ENCODE measurements at regions not wholly inside any gene's neighbourhood (a gene's known extent, or its start where the extent isn't known, plus 50 kb on each side); places are given as distances from the start of the nearest gene placed in this dataset.
A peak's percentile ranks its signal among the peaks of the same experiment; 100 is the strongest.
"Not testable (repeated sequence)": the region's sequence is repeated elsewhere in the genome, so short reads cannot be mapped to it uniquely, and the experiment has no call there.

DNA sequence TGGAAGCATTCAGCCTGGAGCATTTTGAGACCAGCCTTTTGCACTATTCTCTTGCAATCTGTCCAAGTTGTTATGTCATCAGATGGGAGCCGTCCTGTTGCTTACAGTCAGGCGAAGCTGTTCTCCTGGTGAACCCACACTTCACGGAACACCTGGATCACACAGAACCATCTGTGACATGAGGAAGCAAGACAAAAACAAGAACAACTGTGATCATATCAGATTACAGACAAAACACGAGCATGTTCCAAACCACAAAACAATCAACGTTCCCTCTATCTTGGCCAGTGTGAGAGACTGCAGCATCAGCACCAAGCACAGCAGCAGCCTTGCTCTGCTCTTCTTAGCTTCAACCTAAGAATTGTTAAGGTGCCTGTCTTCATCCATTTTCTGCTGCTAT lies 180.5 kb upstream of the SFSWAP start:
- DNase-seq, result no peak

DNA sequence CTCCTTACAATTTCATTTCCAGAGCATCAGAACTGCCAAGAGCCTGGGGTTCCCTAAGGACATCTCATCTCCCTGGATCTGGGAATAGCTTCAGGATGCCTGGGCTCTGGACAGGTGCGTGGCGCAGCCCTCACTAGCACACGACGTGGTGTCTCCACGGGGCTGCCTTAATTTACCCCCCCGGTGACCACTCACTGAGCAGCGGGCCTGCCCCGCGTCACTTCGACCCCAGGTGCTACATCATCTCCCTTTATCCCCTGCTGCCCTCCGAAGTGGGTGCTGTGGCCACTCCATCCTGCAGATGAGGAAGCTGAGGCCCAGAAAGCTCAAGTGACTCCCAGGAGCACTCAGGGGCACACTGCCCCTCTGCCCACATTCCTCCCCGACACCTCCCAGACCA lies 177.8 kb upstream of the SFSWAP start:
- no peak for DNase-seq

DNA sequence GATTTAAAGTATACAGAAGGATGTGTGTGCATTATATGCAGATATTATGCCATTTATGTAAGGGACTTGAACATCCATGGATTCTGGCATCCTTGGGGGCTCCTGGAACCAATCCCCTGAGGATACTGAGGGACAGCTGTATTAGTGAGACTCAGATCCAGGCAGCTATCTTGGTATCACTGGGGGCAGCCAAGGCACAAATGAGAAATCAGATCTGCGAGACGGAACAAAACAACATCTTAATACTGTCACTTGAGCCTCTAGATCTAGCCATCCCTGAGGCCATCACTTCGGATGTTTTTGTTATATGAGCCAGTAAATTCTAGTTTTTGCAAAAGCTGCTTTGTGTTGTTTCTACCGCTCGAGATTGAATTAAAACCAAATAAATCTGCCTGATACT lies 175.1 kb upstream of the SFSWAP start:
- DNase-seq, result no peak

DNA sequence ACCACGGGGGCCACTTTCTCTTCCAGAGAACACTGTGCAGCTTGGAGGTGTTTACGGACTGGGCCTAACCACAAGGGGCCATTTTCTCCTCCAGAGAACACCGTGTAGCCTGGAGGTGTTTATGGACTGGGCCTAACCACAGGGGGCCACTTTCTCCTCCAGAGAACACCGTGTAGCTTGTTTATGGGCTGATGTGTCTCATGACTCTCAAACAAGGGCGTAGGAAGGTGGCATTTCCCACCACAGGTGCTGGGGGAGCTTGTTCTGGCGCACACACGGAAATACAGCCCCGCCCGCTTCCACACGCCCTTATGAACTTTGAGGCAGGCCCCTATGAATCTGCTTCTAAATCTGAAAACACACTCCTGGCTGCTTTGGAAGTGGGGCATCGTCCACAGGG lies 174.6 kb upstream of the SFSWAP start:
- DNase-seq, result peak; percentile 55

DNA sequence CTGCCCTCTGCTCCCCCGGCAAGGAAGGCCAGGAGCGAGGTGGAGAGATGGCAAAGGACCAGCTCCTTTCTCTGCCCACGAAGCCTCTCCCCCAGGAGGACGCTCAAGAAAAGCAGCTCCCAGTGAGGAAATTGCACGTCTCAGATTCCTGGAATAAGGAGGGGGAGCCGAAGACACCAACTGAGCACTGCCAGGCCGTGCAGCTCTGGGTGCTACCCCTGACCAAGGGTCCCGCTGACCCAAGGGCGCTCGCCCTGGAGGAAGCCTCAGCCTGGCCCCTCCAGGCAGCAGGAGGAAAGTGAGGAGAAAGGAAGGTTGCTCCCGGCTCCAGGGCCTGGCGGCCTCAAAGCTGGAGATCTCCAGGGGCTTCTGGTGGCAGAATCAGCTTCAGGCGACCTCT lies 174.1 kb upstream of the SFSWAP start:
- no peak for DNase-seq

DNA sequence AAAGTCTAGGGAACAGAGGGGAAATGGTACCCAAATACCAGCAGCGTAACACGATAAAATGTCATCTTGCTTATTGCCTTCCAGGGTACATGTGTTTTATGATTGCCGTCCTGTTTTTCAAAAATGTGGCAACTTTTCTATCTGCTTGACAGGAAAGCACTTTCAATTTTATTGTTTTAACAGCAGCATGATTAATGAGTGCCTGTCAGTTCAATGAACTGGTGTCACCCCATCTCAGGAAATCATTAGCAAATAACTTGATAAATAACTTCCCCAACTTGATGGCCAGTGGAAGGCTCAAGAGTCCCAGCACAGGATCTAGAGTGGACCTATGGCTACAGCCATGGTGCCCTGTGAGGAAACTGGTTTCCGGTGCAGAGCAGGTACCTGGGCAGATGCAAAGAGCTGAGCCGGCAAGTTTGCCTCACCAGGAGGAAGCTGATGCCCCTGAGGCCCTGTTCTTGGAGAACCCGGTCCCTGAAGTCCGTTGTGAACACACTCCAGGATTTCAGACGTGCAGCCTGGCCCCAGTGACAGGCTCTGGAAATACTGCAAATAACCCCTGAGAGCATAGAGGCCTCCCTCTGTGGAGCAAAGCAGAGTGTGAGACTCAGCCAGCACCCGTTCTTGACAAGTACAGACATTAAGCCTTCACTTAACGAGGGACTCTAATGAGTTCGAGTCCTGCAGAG lies 173.5 kb upstream of the SFSWAP start:
- no peak for DNase-seq

DNA sequence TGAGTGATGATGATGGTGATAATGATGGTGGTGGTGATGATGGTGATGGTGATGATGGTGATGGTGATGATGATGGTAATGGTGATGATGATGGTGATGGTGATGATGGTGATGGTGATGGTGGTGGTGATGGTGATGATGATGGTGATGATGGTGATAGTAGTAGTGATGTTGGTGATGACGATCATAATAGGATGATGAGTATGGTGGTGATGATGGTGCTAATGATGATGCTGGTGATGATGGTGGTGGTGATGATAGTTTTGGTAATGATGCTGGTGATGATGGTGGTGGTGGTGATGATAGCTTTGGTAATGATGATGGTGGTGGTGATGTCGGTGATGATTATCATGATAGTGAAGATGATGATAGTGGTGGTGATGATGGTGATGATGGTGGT lies 171.5 kb upstream of the SFSWAP start:
- DNase-seq, result no peak

DNA sequence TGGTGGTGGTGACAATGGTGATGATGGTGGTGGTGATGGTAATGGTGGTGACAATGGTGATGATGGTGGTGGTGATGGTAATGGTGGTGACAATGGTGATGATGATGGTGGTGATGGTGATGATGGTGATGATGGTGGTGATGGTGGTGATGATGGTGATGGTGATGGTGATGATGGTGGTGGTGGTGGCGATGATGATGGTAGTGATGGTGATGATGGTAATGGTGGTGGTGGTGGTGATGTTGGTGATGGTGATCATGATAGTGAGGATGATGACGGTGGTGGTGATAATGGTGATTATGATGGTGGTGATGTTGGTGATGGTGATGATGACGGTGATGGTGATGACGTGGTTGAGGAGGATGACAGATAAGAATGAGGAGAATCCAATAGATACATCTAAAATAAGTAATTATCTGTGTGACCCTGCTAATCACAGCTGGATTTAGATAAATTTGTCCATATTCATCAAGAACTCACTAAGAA lies 170.7 kb upstream of the SFSWAP start:
- DNase-seq, result no peak

DNA sequence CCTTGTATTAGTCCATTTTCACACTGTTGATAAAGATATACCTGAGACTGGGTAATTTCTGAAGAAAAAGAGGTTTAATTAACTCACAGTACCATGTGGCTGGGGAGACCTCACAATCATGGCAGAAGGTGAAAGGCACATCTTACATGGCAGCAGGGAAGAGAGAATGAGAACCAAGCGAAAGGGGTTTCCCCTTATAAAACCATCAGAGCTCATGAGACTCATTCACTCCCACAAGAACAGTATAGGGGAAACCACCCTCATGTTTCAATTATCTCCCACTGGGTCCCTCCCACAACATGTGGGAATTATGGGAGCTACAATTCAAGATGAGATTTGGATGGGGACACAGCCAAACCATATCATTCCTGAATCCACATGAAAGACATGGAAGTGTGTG lies 169.4 kb upstream of the SFSWAP start:
- DNase-seq, result not testable (repeated sequence)

DNA sequence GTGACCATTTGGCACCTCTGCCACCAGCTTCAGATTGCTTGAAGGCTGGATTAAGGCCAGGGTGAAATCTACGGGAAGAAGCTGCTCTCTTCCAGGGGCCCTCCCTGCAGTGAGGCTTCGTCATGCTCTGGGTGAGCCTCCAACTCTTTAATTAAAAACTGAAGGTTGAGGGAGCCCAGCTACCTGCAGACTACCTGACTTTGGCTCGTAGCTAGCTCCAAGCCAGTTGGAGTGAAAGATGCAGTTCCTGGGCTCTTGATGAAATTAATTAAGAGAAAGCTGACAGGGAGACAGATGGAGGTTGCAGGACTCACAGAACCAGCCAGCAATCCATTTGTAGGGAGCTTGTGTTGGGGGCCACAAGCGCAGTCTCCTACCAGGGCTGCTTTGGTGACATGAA lies 168.5 kb upstream of the SFSWAP start:
- no peak for DNase-seq

DNA sequence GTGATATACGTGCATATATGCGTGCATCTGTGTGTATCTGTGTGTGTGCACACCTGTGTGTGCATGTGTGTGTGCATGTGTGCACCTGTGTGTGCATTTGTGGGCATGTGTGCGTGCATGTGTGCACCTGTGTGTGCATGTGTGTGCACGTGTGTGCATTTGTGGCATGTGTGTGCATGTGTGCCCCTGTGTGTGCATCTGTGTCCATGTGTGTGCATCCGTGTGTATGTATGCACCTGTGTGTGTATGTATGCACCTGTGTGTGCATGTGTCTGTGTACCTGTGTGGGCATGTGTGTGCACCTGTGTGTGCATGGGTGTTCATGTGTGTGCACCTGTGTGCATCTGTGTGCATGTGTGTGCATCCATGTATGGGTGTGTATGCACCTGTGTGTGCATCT lies 167.8 kb upstream of the SFSWAP start:
- no peak for DNase-seq

DNA sequence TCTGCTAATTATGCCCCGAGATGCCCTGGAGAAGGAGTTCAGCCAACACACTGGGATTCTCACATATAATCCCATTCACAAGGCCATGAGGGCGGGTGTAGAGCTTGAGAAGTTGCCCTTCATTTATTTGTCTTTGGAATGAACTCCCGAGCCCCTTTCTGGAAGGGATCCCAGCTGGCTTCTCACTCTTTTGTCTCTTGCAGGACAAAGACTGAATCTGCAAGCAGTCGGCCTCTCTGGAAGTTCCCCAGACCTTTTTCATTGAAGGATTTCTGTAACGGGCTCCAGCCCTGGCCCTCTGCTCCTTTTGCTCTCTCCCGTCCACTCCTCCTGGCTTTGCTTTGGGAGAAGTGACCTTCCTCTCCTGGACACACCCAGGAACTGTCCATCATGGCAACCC lies 163.3 kb upstream of the SFSWAP start:
- no peak for DNase-seq

DNA sequence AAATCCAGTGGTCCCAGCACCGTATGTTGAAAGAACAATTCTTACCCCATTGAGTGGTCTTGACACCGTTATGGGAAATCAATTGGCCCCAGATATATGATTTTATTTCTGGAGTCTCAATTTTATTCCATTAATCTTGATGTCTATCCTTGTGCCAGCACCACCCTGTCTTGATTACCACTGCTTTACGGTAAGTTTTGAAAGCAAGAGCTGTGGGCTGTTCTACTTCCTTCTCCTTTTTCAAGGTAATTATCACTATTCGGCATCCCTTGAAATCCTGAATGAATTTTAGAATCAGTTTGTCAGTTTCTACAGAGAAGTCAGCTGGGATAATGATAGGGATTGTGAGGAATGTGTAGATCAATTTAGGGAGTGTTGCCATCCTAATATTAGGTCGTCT lies 160.8 kb upstream of the SFSWAP start:
- no peak for DNase-seq

DNA sequence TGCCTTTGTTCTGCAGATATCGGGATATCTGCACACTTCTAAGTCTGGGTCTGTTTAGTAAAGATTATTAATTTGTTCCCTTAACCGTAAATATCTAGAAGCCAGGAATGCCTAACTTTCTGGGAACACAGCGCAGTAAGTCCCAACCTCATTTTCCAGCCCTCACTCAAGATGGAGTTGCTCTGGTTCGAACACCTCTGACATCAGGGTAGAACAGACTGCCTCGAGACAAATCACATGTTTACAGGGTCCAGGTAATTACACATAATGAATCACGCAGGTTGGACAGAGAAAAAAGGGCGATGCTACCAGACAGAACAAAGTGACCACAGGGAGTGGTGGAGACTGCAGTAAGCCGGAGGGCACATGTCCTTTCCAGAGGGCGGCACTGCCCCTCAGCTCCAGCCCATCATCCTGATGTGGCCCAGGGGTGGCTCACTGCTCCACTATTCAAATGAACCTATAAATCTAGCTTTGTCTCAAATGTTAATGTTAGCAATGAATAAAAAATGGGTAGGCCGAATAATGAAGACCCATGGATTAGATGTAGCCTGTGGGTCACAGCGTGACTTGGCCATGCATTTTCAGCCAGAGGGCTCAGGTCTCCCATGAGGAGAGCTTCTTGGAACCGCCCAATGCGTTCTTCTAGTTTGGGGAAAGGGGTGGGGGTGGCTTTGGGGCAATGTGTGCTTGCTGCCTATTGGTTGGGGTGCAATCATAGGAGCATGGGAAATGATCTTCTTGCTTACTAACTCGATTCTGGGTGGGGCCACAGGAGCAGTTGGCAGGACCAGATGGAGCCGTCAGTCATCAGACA lies 159.0 kb upstream of the SFSWAP start:
- DNase-seq, result no peak

DNA sequence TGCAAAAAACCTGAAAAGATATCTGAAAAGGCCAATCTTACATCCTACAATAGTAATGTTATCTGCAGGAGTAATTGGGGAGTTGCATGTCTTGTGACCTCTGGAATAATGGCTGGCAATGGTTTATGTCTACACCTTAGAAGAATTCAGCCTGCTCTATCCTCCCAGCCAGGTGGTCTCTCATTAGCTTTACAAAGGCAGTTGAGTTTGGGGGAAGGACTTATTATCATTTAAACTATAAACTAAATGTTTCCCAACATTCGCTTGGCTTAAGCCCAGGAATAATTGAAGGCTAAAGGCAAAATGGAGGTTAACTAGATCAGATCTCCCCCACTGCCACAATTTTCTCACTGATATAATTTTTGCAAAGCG lies 158.4 kb upstream of the SFSWAP start:
- DNase-seq, result no peak

DNA sequence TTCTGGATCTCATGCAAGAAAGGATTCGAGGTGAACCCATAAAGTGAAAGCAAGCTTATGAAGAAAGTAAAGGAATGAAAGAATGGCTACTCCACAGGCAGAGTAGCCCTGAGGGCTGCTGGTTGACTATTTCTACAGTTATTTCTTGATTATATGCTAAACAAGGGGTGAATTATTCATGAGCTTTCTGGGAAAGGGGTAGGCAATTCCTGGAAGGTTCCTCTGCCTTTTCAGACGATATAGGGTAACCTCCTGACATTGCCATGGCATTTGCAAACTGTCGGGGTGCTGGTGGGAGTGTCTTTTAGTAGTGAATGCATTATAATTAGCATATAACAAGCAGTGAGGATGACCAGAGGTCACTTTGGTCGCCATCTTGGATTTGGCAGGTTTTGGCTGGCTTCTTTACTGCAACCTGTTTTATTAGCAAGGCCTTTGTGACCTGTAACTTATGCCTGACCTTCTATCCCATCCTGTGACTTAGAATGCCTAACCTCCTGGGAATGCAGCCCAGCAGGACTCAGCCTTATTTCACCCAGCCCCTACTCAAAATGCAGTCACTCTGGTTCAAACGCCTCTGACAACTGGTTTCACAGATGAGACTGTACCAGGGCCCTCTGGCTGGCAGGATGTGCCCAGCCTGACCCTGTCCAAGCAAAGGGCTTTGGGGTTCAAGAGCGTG lies 157.7 kb upstream of the SFSWAP start:
- no peak for DNase-seq

DNA sequence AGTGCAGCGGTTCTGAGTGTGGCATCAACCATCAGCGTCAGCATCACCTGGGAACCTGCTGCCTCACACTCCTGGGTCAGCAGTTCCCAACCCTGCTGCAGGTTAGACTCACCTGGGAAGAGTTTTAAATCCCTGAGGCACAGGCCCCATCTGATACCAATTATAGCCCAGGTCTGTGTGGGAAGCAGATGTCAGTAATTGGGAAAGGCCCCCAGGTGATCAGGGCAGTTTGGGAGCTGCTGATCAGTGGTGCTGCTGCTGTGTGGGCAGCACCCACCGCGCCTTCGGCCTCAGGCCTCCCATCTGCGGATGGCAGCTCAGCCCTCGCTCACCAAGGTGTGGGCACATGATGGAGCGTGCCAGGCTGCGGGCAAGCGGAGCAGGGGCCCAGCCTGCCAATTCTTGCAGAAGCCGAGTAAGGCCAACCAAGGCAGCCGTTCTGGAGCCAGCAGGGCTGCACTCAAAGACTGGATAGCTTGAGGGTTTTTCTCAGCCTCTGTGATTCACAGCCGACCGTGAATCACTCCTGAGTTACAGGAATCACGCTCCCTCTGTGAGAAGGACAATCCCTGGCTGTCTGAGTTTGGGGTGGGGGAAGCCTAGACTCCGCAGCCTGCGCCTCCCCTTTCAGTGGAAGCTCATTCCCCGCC lies 155.6 kb upstream of the SFSWAP start:
- no peak for DNase-seq

DNA sequence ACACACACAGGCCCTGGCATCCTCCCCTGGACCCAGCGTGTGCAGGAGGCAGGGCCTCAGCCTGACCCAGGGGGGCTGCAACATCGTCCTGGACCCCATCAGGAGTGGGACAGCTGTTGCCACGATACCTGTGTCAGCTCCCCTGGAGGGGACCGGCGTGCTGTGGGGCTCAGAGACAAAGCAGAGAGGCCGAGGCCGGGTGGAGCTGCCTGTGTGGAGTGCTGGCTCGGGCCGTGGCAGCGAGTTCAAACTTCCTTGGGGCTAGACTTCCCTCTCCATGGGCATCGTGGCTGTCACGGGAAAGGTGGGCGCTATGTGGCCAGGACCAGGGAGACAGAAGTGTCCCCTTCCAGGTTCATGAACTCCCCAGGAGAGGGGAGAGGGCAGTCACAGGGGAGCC lies 155.0 kb upstream of the SFSWAP start:
- DNase-seq, result no peak

DNA sequence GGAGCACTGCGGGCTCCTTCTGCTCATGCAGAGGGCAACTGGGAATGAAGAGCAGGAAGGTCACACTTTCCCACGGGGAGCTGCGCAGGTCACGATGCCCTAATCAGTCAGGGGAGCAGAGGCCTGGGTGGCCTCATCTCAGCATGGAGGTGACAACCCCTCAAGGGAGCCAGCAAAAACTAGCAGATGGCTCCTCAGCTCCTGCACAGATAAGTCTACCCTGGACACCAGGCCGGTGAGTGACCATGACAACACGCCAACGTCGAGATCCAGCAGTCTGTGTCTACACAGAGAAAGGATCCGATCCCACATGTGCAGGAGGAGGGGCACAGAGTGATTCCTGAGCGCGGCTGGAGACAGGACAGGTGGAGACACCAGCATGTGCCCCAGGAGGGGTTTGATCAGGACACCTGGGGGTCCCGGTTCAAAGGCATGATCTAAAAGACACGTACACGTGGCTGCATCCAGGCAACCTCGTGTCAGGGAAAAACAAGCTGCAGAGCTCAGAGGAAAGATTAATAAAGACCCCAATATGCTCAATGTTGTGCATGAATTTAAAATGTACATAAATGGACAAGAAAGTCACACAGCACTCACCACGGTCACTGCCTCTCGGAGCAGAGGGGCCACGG lies 153.7 kb upstream of the SFSWAP start:
- no peak for DNase-seq

DNA sequence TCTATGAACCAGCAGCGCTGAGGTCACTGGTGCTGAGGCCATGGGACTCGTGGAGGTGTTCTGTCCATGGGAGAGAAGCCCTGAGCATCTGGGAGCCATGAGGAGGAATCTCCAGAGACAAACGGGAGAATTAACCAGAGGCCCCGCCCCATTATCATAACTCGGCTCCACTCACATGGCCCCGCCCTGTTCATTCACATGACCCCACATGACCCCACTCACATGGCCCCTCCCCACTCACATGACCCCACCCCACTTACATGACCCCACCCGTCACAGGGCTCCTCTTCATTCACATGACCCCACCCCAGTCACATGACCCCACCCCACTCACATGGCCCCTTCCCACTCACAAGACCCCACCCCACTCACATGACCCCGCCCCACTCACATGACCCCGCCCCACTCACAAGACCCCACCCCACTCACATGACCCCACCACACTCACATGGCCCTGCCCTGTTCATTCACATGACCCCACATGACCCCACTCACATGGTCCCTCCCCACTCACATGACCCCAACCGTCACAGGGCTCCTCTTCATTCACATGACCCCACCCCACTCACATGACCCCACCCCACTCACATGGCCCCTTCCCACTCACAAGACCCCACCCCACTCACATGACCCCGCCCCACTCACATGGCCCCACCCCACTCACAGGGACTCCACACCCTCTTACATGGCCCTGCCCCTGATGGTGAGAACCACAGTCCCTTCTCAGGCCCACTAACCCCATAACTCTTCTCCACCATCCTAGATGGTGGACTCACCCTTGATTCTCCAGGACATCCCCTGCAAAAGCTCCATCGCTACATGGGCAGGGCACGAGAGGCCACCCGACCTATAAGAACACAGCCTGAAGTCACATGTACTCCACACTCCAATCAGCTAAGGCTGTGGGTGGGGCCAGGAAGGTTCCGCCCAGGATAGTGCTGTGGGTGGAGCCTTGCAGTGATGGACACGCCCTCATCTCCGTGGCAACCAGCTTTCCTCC lies 151.1 kb upstream of the SFSWAP start:
- no peak for DNase-seq

DNA sequence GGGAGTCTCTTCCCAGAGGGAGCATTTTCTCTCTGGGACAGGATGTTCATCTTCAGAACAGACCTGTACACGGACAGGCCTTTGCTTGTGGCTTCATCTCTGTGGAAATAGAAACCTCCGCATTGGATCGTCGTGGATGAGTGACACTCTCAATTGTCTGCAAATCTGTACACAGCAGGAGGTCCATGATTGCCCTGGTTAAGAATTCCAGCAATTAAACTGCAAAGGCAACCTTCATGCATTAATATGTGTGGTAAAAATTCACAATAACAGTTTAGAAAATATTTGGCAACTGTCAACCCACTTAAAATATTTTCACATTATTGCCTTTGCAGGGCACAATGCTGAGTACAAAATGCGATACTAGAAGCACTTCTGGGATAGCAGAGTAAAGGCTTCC lies 149.8 kb upstream of the SFSWAP start:
- no peak for DNase-seq

Data from activated naive CD4-positive, alpha-beta T cell treated with Interleukin-2 at 50 U/mL for 16 hours (primary cell).